Common myeloid progenitor, CD34-positive (primary cell): ENCODE measurements at regions not wholly inside any gene's neighbourhood (a gene's known extent, or its start where the extent isn't known, plus 50 kb on each side); places are given as distances from the start of the nearest gene placed in this dataset.

ENCODE experiments used
- CTCF ChIA-PET: fragments of 350-600 bp; sonication (Branson Sonifier 250); formaldehyde crosslinking; loops from one replicate; lab custom pipeline; 2021; ENCODE audit warnings: antibody characterized with exemption; lab: Charles Lee
- POLR2A ChIA-PET: fragments of 350-600 bp; sonication (Branson Sonifier 250); formaldehyde crosslinking; loops from one replicate; lab custom pipeline; 2021; ENCODE audit warnings: antibody characterized with exemption; lab: Charles Lee
- DNase-seq, 3 donors: peaks; one replicate each; pipeline versions ENCODE4 v3.0.0 to v3.0.0-alpha.2; 2013
- H3K27ac ChIP-seq, 2 experiments: 1 replicate in 1 of 2; 2 replicates in 1 of 2; pipeline ENCODE4 v1.7.0; 2013; ENCODE audit warnings: inconsistent platforms in 2 of 2, low read length in 2 of 2, mild to moderate bottlenecking in 2 of 2, low read depth in 1 of 2, moderate library complexity in 1 of 2; ENCODE audit not compliant: severe bottlenecking in 2 of 2, insufficient read depth in 1 of 2, poor library complexity in 1 of 2
- H3K27me3 ChIP-seq, 5 experiments: replicated peaks in 2 of 5; 1 replicate in 3 of 5; 2 replicates in 2 of 5; pipeline versions ENCODE4 v1.6.1 to v1.7.0; 2013; ENCODE audit warnings: low read length in 4 of 5, mild to moderate bottlenecking in 2 of 5, moderate library complexity in 2 of 5, inconsistent platforms in 1 of 5; ENCODE audit not compliant: insufficient read depth in 5 of 5, control insufficient read depth in 4 of 5
- H3K36me3 ChIP-seq, 4 experiments: 1 replicate in 2 of 4; 2 replicates in 2 of 4; pipeline versions ENCODE4 v1.6.1 to v1.7.0; 2013; ENCODE audit warnings: low read length in 3 of 4, control low read depth in 1 of 4, mild to moderate bottlenecking in 1 of 4; ENCODE audit not compliant: control insufficient read depth in 4 of 4, insufficient read depth in 4 of 4
- H3K4me1 ChIP-seq, 4 experiments: 1 replicate in 3 of 4; 2 replicates in 1 of 4; pipeline versions ENCODE4 v1.6.1 to v1.7.1; 2013; ENCODE audit warnings: low read length in 3 of 4, mild to moderate bottlenecking in 3 of 4, control low read depth in 1 of 4, inconsistent platforms in 1 of 4, moderate library complexity in 1 of 4; ENCODE audit not compliant: control insufficient read depth in 4 of 4, insufficient read depth in 4 of 4; ENCODE audit errors: control extremely low read depth in 1 of 4
- H3K4me3 ChIP-seq, 7 experiments: 1 replicate in 4 of 7; 2 replicates in 3 of 7; pipeline versions ENCODE4 v1.5.1 to v1.7.0; 2013; ENCODE audit warnings: mild to moderate bottlenecking in 7 of 7, low read length in 6 of 7, moderate library complexity in 6 of 7, inconsistent platforms in 2 of 7, low read depth in 2 of 7, control low read depth in 1 of 7; ENCODE audit not compliant: insufficient read depth in 4 of 7, control insufficient read depth in 1 of 7; ENCODE audit errors: extremely low read depth in 1 of 7
- H3K9me3 ChIP-seq, 5 experiments: 1 replicate in 4 of 5; 2 replicates in 1 of 5; pipeline versions ENCODE4 v1.6.1 to v1.7.1; 2013; ENCODE audit warnings: low read length in 4 of 5, mild to moderate bottlenecking in 2 of 5, inconsistent platforms in 1 of 5, low read depth in 1 of 5, moderate library complexity in 1 of 5; ENCODE audit not compliant: control insufficient read depth in 4 of 5, insufficient read depth in 2 of 5; ENCODE audit errors: control extremely low read depth in 1 of 5
- WGBS: methylation state at CpG from one replicate; pipeline ENCODE4 v1.1.5; 2013; ENCODE audit not compliant: insufficient coverage; 5-methylcytosine and 5-hydroxymethylcytosine counted together

- Histone ChIP-seq H3K4me1 (no peaks in the 10 kb centered on the region), H3K36me3 (no peaks in the 10 kb centered on the region), H3K9me3 (peaks cover 0 to 16% (median 9%) of the 10 kb centered on the region in 5 experiments), H3K4me3 (no peak overlapping the region), H3K27me3 (no peaks in the 10 kb centered on the region), H3K27ac (no peak overlapping the region)
- ChIA-PET POLR2A (no interaction called here), CTCF (no interaction called here)
- WGBS, result 100% methylated on average over 2 of the region's 3 CpGs
- DNase-seq, result no peak
Observed at GRCh38 chr19:30752876-30753275, 380.7 kb downstream of the ZNF536 start.

DNA sequence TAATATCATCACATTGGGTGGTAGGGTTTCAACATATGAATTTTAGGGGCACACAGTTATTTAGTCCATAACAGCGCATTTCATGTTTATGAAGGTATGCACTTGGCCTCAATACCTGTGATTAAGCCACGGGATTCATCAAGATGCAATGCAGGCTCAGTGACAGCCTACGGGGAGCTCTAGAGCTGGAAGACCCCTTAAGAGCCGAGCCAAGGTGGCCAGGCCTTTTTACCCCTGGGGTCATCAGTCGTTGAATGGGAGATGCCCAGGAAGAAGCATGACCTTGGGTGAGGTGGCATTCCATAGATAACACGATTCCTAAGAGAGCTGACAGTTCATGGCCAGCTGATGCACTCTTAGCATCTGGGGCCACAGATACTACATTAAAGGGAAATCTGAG is 380.0 kb downstream of the ZNF536 start:
- Histone ChIP-seq H3K9me3 (peaks cover 0 to 16% (median 9%) of the 10 kb centered on the region in 5 experiments), H3K4me1 (no peaks in the 10 kb centered on the region), H3K4me3 (no peak overlapping the region), H3K27ac (no peak overlapping the region), H3K36me3 (no peaks in the 10 kb centered on the region), H3K27me3 (no peaks in the 10 kb centered on the region)
- no peak for DNase-seq
- ChIA-PET POLR2A (no interaction called here), CTCF (no interaction called here)
- WGBS, result 93% methylated on average over 6 of the region's 6 CpGs

GRCh38 chr19:30745476-30745985 is 373.3 kb downstream of the ZNF536 start:
- CTCF ChIA-PET, result interaction anchor here (0.7 kb wide), 1 partner anchor 650 kb away, joined by 3 read pairs; no protein-coding TSS in a partner anchor

DNA sequence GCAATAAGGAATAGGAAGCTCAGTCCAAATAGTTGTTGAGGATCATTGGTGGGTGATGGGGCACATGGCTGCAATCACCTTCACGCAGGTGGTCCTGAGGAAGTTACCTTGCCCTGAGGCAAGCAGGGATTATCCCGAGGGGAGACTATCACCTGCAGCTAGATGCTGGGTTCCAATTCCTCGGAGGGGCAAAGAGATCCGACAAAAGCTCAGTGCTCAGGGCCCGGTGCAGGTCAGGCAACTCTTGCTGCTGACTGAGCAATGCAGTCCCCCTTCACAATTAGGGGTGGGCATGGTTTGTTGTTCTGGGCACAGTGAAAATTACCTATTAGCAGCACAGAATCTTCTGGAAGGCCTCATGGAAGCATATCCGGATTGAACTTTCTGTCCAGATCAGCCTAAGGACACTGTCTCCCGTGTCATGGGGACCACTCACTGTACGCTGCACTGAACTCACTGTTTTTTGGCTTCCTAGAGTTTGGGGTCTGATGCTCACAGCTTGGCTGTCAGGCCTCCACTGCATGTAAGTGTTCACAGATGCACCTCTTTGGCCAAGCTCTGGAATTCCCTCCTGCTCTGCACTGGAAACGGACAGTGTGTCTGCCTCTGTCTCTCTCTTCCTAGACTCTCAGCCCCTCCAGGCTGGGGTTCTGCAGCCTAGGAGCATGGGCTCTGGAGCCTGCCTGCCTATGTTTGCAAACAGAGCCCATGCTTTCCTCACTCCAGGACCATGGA is 372.7 kb downstream of the ZNF536 start:
- 98% methylated on average over 9 of the region's 9 CpGs for WGBS
- CTCF ChIA-PET, result interaction anchor here (0.7 kb wide), 1 partner anchor 90 kb away, joined by 3 read pairs; no protein-coding TSS in a partner anchor
- no peak for DNase-seq
- Histone ChIP-seq H3K9me3 (peaks cover 0 to 7% (median 4%) of the 10 kb centered on the region in 5 experiments), H3K4me1 (no peaks in the 10 kb centered on the region), H3K4me3 (no peak overlapping the region), H3K36me3 (no peaks in the 10 kb centered on the region), H3K27ac (no peak overlapping the region), H3K27me3 (peaks cover 0 to 24% (median 6%) of the 10 kb centered on the region in 5 experiments)
- POLR2A ChIA-PET, result no interaction called here

More at GRCh38 chr19:30745476-30745985, 373.3 kb downstream of the ZNF536 start:
- H3K36me3 ChIP-seq, result no peaks in the 10 kb centered on the region
- no peak for DNase-seq
- POLR2A ChIA-PET, result no interaction called here
- H3K27ac ChIP-seq, result no peak overlapping the region
- peaks cover 0 to 24% (median 6%) of the 10 kb centered on the region in 5 experiments for H3K27me3 ChIP-seq
- H3K4me1 ChIP-seq, result no peaks in the 10 kb centered on the region
- H3K9me3 ChIP-seq, result peaks cover 0 to 13% (median 9%) of the 10 kb centered on the region in 5 experiments
- H3K4me3 ChIP-seq, result no peak overlapping the region
- WGBS, result 100% methylated on average over 3 of the region's 4 CpGs

GRCh38 chr19:30743702-30744101 is 371.5 kb downstream of the ZNF536 start:
- peaks cover 0 to 3% (median 0%) of the 10 kb centered on the region in 5 experiments for H3K9me3 ChIP-seq
- no peak for DNase-seq
- no peaks in the 10 kb centered on the region for H3K36me3 ChIP-seq
- WGBS, result 91% methylated on average over 5 of the region's 5 CpGs
- H3K27ac ChIP-seq, result no peak overlapping the region
- POLR2A ChIA-PET, result no interaction called here
- no peaks in the 10 kb centered on the region for H3K4me1 ChIP-seq
- peaks cover 0 to 24% (median 6%) of the 10 kb centered on the region in 5 experiments for H3K27me3 ChIP-seq
- CTCF ChIA-PET, result interaction anchor here (1.9 kb wide), 1 partner anchor 60 kb away, joined by 7 read pairs; no protein-coding TSS in a partner anchor
- H3K4me3 ChIP-seq, result no peak overlapping the region

DNA sequence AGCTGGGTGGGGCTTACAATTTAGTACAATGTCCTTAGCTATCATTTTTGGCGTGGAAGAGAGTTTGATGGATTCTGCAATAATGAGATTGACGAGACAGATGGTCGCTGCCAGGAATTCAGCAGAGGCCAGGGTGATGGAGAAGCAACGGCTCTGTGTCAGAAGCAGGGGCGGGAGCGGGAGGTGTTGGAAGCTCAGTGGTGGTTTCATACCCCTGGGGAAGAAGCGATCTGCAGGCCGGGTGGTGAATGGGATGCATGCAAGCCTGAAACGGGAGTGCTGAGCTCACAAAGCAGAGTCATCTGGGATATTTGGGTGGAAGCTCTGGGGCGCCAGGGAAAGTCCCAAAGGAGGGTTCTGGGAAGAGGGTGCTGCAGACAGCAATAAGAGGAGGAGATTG is 370.8 kb downstream of the ZNF536 start:
- 51% methylated on average over 5 of the region's 10 CpGs for WGBS
- CTCF ChIA-PET, result interaction anchor here (1.9 kb wide), 1 partner anchor 60 kb away, joined by 7 read pairs; no protein-coding TSS in a partner anchor

More for the DNA sequence above, 370.8 kb downstream of the ZNF536 start:
- Histone ChIP-seq H3K4me1 (no peaks in the 10 kb centered on the region), H3K27me3 (peaks cover 0 to 24% (median 6%) of the 10 kb centered on the region in 5 experiments), H3K4me3 (no peak overlapping the region), H3K27ac (no peak overlapping the region), H3K9me3 (peaks cover 0 to 3% (median 0%) of the 10 kb centered on the region in 5 experiments), H3K36me3 (no peaks in the 10 kb centered on the region)
- DNase-seq, result no peak
- POLR2A ChIA-PET, result interaction anchor here (0.6 kb wide), 2 partner anchors 36 to 108 kb away, joined by 3 read pairs; no protein-coding TSS in a partner anchor
